Activated naive CD8-positive, alpha-beta T cell treated with anti-CD3 and anti-CD28 coated beads, Interleukin-2, amount 50 U/mL, for 16 hours (primary cell): ENCODE measurements at regions not wholly inside any gene's neighbourhood (a gene's known extent, or its start where the extent isn't known, plus 50 kb on each side); places are given as distances from the start of the nearest gene placed in this dataset.

Experiments
- DNase-seq: peaks from one replicate; pipeline ENCODE4 v3.0.0-alpha.2; 2020; ENCODE audit warnings: low read depth, low spot score

GRCh38 chr13:109371066-109371465 is 415.3 kb downstream of the IRS2 start:
- no peak for DNase-seq

GRCh38 chr13:109370496-109370895 is 415.9 kb downstream of the IRS2 start:
- DNase-seq, result no peak

GRCh38 chr13:109369353-109370052 is 416.9 kb downstream of the IRS2 start:
- DNase-seq, result no peak

GRCh38 chr13:109368230-109368629 is 418.2 kb downstream of the IRS2 start:
- no peak for DNase-seq

GRCh38 chr13:109366525-109366924 is 419.9 kb downstream of the IRS2 start:
- no peak for DNase-seq

GRCh38 chr13:109363431-109363830 is 423.0 kb downstream of the IRS2 start:
- no peak for DNase-seq

GRCh38 chr13:109362616-109363015 is 423.8 kb downstream of the IRS2 start:
- no peak for DNase-seq

- DNase-seq, result no peak
These were observed 424.7 kb downstream of the IRS2 start for GRCh38 chr13:109361562-109362289.

GRCh38 chr13:109357751-109358471 is 428.5 kb downstream of the IRS2 start:
- no peak for DNase-seq

- no peak for DNase-seq
These were observed 430.4 kb downstream of the IRS2 start for GRCh38 chr13:109355875-109356434.

- DNase-seq, result no peak
These were observed 431.2 kb downstream of the IRS2 start for GRCh38 chr13:109355166-109355565.

- no peak for DNase-seq
These were observed 435.1 kb downstream of the IRS2 start for GRCh38 chr13:109351236-109351635.

GRCh38 chr13:109348519-109349258 is 437.7 kb downstream of the IRS2 start:
- DNase-seq, result no peak

GRCh38 chr13:109346060-109346459 is 440.3 kb downstream of the IRS2 start:
- no peak for DNase-seq

- DNase-seq, result no peak
These were observed 440.9 kb downstream of the IRS2 start for GRCh38 chr13:109345433-109345941.

- no peak for DNase-seq
These were observed 441.7 kb downstream of the IRS2 start for GRCh38 chr13:109344552-109345157.

- no peak for DNase-seq
These were observed 449.7 kb downstream of the IRS2 start for GRCh38 chr13:109336730-109337129.

GRCh38 chr13:109333893-109334651 is 452.3 kb downstream of the IRS2 start:
- DNase-seq, result no peak

GRCh38 chr13:109332506-109333499 is 453.6 kb downstream of the IRS2 start:
- DNase-seq, result no peak
